OCI-LY1 (cell line): ENCODE measurements at regions not wholly inside any gene's neighbourhood (a gene's known extent, or its start where the extent isn't known, plus 50 kb on each side); places are given as distances from the start of the nearest gene placed in this dataset.

Source experiments
- CTCF ChIP-seq: fragments of 200-600 bp; sonication (generic), shearing (Covaris generic); IDR thresholded peaks from 2 replicates; pipeline ENCODE4 v1.5.1; 2017; ENCODE audit warnings: mild to moderate bottlenecking, antibody characterized with exemption, low read length, moderate library complexity, mixed read lengths
- EZH2 ChIP-seq: fragments of 200-600 bp; sonication (generic), shearing (Covaris generic); IDR thresholded peaks from 2 replicates; pipeline ENCODE4 v1.8.0; 2017; ENCODE audit warnings: borderline replicate concordance, mixed run types, mild to moderate bottlenecking, antibody characterized with exemption, low read length, moderate library complexity, mixed read lengths

- TF ChIP-seq CTCF (no peak), EZH2 (no peak)
Measured at GRCh38 chrX:22737541-22737940, 262.2 kb upstream of the DDX53 start.
